Gastroesophageal sphincter (tissue), 4 donors: ENCODE measurements at regions not wholly inside any gene's neighbourhood (a gene's known extent, or its start where the extent isn't known, plus 50 kb on each side); places are given as distances from the start of the nearest gene placed in this dataset.

Experiments used
- ATAC-seq: fragments of 150-250 bp; one replicate; pipeline ENCODE4 v1.9.1; 2016; ENCODE audit warnings: mild to moderate bottlenecking, moderate library complexity
- H3K27ac ChIP-seq, 4 donors: fragments of 200-600 bp; sonication (generic) in 3 of 4; 1 replicate in 3 of 4; 2 replicates in 1 of 4; pipeline ENCODE4 v1.5.1; 2016 to 2019
- H3K27me3 ChIP-seq: fragments of 200-600 bp; sonication (generic); one replicate; pipeline ENCODE4 v1.5.1; 2019
- H3K36me3 ChIP-seq, 2 donors: fragments of 200-600 bp; sonication (generic); one replicate each; pipeline ENCODE4 v1.5.1; 2019; ENCODE audit warnings: control low read depth in 1 of 2
- H3K4me1 ChIP-seq, 3 donors: fragments of 200-600 bp; sonication (generic); 1 replicate in 2 of 3; 2 replicates in 1 of 3; pipeline ENCODE4 v1.5.1; 2016 to 2019; ENCODE audit warnings: control low read depth in 2 of 3
- H3K4me3 ChIP-seq, 2 donors: fragments of 200-600 bp; sonication (generic); one replicate each; pipeline ENCODE4 v1.5.1; 2019; ENCODE audit warnings: mild to moderate bottlenecking in 1 of 2, moderate library complexity in 1 of 2
- H3K9me3 ChIP-seq, 3 donors: fragments of 200-600 bp; sonication (generic); one replicate each; pipeline ENCODE4 v1.5.1; 2017 to 2019; ENCODE audit warnings: control low read depth in 2 of 3
- EP300 ChIP-seq: sonication (generic); formaldehyde crosslinking; IDR thresholded peaks from one replicate; pipeline ENCODE4 v1.6.1; 2017; ENCODE audit warnings: antibody characterized with exemption, mild to moderate bottlenecking
- POLR2A ChIP-seq, 2 donors: fragments of 450-650 bp; IDR thresholded peaks; one replicate each; pipeline ENCODE4 v1.6.1; 2017; ENCODE audit warnings: antibody characterized with exemption in 2 of 2, mild to moderate bottlenecking in 2 of 2, moderate library complexity in 1 of 2
- POLR2AphosphoS5 ChIP-seq: sonication (generic); formaldehyde crosslinking; IDR thresholded peaks from one replicate; pipeline ENCODE4 v1.6.1; 2017; ENCODE audit warnings: antibody characterized with exemption
- WGBS, 2 donors: methylation state at CpG; one replicate each; pipeline ENCODE4 v1.1.5; 2018; ENCODE audit warnings: low coverage in 1 of 2; 5-methylcytosine and 5-hydroxymethylcytosine counted together
- TF ChIP-seq, protein P1 (sequence below), 4 experiments: fragments of 200-600 bp in 2 of 4; fragments of 450-650 bp in 2 of 4; sonication (generic) in 1 of 4; IDR thresholded peaks; one replicate each; pipeline ENCODE4 v1.5.1; 2017 to 2019; ENCODE audit warnings: antibody characterized with exemption in 4 of 4, mild to moderate bottlenecking in 2 of 4, moderate library complexity in 2 of 4

DNA sequence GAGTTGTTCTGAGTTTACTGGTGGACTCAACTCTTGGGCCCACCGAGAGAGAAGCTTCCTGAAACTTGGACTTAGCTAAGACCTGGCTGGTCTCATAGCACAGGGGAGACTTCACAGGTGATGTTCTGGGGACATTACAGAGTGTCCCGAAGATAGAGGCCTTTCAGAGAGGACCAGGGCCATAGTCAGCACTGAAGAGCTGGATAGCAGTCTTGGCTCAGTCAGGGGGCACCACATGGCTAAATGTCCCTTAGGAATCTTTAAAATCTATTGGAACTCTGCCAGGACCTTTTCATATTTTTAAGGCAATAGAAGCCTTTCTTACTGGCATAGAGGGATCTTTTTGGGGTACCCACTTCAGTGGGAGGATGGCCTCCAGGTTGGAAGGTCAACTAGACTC is 59.8 kb upstream of the CPLX2 start:
- no peak for ATAC-seq
- Histone ChIP-seq H3K36me3 (no peaks in the 10 kb centered on the region), H3K9me3 (no peaks in the 10 kb centered on the region), H3K4me1 (no peaks in the 10 kb centered on the region), H3K4me3 (no peak overlapping the region), H3K27ac (no peak overlapping the region), H3K27me3 (peaks cover 85% of the 10 kb centered on the region)
- TF ChIP-seq, protein P1, sequence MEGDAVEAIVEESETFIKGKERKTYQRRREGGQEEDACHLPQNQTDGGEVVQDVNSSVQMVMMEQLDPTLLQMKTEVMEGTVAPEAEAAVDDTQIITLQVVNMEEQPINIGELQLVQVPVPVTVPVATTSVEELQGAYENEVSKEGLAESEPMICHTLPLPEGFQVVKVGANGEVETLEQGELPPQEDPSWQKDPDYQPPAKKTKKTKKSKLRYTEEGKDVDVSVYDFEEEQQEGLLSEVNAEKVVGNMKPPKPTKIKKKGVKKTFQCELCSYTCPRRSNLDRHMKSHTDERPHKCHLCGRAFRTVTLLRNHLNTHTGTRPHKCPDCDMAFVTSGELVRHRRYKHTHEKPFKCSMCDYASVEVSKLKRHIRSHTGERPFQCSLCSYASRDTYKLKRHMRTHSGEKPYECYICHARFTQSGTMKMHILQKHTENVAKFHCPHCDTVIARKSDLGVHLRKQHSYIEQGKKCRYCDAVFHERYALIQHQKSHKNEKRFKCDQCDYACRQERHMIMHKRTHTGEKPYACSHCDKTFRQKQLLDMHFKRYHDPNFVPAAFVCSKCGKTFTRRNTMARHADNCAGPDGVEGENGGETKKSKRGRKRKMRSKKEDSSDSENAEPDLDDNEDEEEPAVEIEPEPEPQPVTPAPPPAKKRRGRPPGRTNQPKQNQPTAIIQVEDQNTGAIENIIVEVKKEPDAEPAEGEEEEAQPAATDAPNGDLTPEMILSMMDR (IDR thresholded peaks at IDR 0.05): no peak
- TF ChIP-seq POLR2A (IDR thresholded peaks at IDR 0.05): no peak
- TF ChIP-seq EP300: no peak
- TF ChIP-seq POLR2AphosphoS5: no peak
- WGBS, 2 donors: 80% methylated on average over 1 of the region's 2 CpGs; no CpG with 5 or more reads in 1 of the 2 donors

DNA sequence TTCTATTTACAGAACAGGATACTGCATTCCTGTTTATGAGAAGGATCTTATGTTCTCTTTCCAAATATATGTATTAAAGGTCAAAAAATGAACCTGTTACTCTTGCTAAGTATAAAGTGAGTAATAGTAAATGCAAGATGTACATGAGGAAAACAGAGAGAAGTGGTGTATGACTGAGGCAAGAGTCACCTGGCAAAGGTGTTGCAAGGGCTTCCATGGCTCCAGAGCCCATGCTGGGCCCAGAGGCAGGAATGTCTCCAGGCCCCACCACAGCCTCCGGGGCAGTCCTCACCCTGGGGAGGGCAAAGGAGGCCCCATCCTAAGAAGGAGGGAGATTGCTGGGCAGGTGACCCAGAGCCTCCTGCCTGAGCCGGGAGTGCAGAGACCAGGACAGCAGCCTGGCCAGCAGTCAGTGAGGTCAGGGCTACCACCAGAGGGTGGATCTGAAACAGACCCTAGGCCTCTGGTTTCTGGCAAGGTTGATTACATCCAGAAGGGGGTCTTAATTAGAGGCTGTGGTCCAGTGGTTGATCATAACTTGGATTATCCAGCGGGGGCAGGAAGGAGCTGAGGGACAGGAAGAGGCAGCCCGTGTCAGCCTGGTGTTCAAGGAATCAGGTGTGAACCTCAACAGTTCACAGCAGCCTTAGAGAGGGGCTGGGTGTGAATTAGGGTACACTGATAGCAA is 57.3 kb upstream of the CPLX2 start:
- Histone ChIP-seq H3K27me3 (peaks cover 77% of the 10 kb centered on the region), H3K4me3 (no peak overlapping the region), H3K9me3 (no peaks in the 10 kb centered on the region), H3K27ac (no peak overlapping the region), H3K4me1 (no peaks in the 10 kb centered on the region), H3K36me3 (no peaks in the 10 kb centered on the region)
- TF ChIP-seq EP300 (no peak), POLR2AphosphoS5 (no peak), POLR2A (IDR thresholded peaks at IDR 0.05) (no peak)
- TF ChIP-seq, protein P1 (IDR thresholded peaks at IDR 0.05): no peak
- WGBS, 2 donors: 40 to 61% methylated on average over 1 to 3 of the region's 4 CpGs
- no peak for ATAC-seq

DNA sequence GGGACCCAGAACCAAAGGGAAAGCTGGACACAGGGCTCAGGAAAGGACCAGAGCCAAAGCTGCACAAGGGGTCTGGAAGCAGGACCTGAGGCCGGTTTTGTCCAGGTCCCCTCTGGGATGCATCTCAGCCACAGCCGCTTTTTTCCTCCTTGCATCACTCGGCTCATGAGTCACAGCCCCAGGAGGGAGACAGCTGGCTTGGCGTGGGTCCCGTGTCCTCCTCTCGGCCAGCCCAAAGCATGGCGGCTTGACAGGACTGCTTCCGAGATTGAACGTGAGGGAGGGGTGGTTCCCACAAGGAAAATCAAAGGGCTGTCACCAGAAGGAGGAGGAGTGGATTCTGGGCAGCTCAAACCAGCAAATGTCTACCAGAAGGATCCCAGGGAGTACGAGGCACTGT is 56.7 kb upstream of the CPLX2 start:
- no peak for ATAC-seq
- Histone ChIP-seq H3K27ac (no peak overlapping the region), H3K9me3 (no peaks in the 10 kb centered on the region), H3K27me3 (peaks cover 71% of the 10 kb centered on the region), H3K4me1 (no peaks in the 10 kb centered on the region), H3K36me3 (no peaks in the 10 kb centered on the region), H3K4me3 (no peak overlapping the region)
- no peak for TF ChIP-seq EP300
- WGBS, 2 donors: 44% methylated on average over 3 of the region's 10 CpGs; no CpG with 5 or more reads in 1 of the 2 donors

DNA sequence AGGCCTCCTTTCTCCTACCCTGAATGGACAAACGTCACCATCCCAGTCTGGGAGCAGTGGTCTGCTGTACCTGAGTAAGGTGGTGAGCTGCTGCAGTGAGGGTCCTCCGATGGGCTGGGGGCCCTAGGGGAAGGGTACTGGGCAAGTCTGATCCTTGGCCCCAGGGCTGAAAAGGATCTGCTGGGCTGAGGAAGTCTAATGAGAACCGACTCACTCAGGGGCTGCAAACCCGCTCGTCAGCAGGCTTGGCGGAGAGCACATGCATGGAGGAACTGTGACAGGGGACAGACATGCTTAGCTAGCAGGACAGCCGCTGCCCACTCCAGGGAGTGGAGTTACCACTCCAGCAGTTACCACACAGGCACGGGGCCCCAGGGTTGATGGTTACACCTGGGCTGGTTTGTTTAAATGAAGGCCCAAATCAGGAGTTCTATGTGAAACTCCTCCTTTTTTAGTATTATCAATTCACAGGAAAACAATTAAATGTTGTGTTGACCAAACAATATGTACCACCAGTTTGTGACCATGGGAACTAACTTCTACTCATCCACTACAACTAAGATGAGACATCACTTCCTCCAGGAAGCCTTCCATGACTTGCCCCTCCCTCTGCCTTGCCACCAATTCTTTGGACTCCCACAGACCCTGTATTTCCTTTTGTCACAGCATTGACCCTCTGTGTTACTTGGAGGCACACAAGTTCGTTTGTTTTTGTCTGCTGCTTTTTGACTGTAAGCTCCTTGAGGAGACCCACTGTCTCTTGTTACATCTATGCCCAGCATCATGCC is 56.1 kb upstream of the CPLX2 start:
- H3K4me1 ChIP-seq: no peaks in the 10 kb centered on the region
- no peaks in the 10 kb centered on the region for H3K9me3 ChIP-seq
- H3K27ac ChIP-seq: no peak overlapping the region
- peaks cover 71% of the 10 kb centered on the region for H3K27me3 ChIP-seq
- no peak overlapping the region for H3K4me3 ChIP-seq
- WGBS, 2 donors: 66 to 93% methylated on average over 3 to 5 of the region's 9 CpGs
- no peaks in the 10 kb centered on the region for H3K36me3 ChIP-seq
- no peak for ATAC-seq
- no peak for TF ChIP-seq EP300
- TF ChIP-seq, protein P1 (IDR thresholded peaks at IDR 0.05): no peak
- TF ChIP-seq POLR2AphosphoS5: no peak
- no peak for TF ChIP-seq POLR2A (IDR thresholded peaks at IDR 0.05)

DNA sequence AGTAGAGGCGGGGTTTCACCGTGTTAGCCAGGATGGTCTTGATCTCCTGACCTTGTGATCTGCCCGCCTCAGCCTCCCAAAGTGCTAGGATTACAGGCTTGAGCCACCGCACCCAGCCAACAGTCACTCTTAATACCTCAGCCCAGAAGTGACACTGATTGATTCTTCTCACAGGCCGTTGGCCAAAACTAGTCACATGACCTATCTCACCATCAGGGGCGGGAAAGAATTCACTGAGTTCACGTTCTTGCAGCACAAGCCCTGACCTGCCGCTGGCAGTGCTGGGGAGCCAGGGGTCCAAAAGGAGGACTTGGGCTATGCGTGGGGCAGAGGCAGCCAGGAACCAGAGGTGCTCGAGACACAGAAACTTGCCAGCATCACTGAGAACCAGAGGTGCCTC is 55.0 kb upstream of the CPLX2 start:
- no peaks in the 10 kb centered on the region for H3K9me3 ChIP-seq
- no peaks in the 10 kb centered on the region for H3K4me1 ChIP-seq
- H3K36me3 ChIP-seq: no peaks in the 10 kb centered on the region
- peaks cover 72% of the 10 kb centered on the region for H3K27me3 ChIP-seq
- no peak for ATAC-seq
- TF ChIP-seq EP300 (no peak), POLR2A (IDR thresholded peaks at IDR 0.05) (no peak), POLR2AphosphoS5 (no peak)
- TF ChIP-seq, protein P1 (IDR thresholded peaks at IDR 0.05): no peak
- WGBS, 2 donors: 50% methylated on average over 2 of the region's 10 CpGs; no CpG with 5 or more reads in 1 of the 2 donors
- H3K27ac ChIP-seq: no peak overlapping the region
- H3K4me3 ChIP-seq: no peak overlapping the region
